ENCODE measurements at regions not wholly inside any gene's neighbourhood (a gene's known extent, or its start where the extent isn't known, plus 50 kb on each side); places are given as distances from the start of the nearest gene placed in this dataset.
"Not testable (repeated sequence)": the region's sequence is repeated elsewhere in the genome, so short reads cannot be mapped to it uniquely, and the experiment has no call there.

- not testable (repeated sequence) for H3K36me3 Mint-ChIP-seq (ENCODE audit: low read depth); H3K27me3 Mint-ChIP-seq (ENCODE audit: low read depth, poor library complexity); H3K4me1 Mint-ChIP-seq; H3K4me3 Mint-ChIP-seq; H3K27ac Mint-ChIP-seq; DNase-seq
- peaks cover 77% of the 10 kb centered on the region for H3K9me3 Mint-ChIP-seq
Observed at GRCh38 chr14:105921781-105922180, 395.4 kb downstream of the TMEM121 start.

GRCh38 chr14:105923520-105924191 lies 397.3 kb downstream of the TMEM121 start:
- H3K36me3 Mint-ChIP-seq (ENCODE audit: low read depth); H3K4me1 Mint-ChIP-seq; H3K4me3 Mint-ChIP-seq; H3K27ac Mint-ChIP-seq; DNase-seq; H3K27me3 Mint-ChIP-seq (ENCODE audit: low read depth, poor library complexity): not testable (repeated sequence)
- peaks cover 70% of the 10 kb centered on the region for H3K9me3 Mint-ChIP-seq

GRCh38 chr14:105924951-105925591 lies 398.7 kb downstream of the TMEM121 start:
- H3K27ac Mint-ChIP-seq: no peak overlapping the region
- H3K4me3 Mint-ChIP-seq: no peak overlapping the region
- no peaks in the 10 kb centered on the region for H3K36me3 Mint-ChIP-seq (ENCODE audit: low read depth)
- peaks cover 72% of the 10 kb centered on the region for H3K9me3 Mint-ChIP-seq
- no peaks in the 10 kb centered on the region for H3K4me1 Mint-ChIP-seq
- no peak for TF ChIP-seq CTCF (IDR thresholded peaks at IDR 0.05)
- peaks cover 2% of the 10 kb centered on the region for H3K27me3 Mint-ChIP-seq (ENCODE audit: low read depth, poor library complexity)
- DNase-seq: no peak

- no peak for TF ChIP-seq CTCF (IDR thresholded peaks at IDR 0.05)
- no peak overlapping the region for H3K4me3 Mint-ChIP-seq
- H3K36me3 Mint-ChIP-seq (ENCODE audit: low read depth): no peaks in the 10 kb centered on the region
- peaks cover 2% of the 10 kb centered on the region for H3K27me3 Mint-ChIP-seq (ENCODE audit: low read depth, poor library complexity)
- peaks cover 72% of the 10 kb centered on the region for H3K9me3 Mint-ChIP-seq
- H3K27ac Mint-ChIP-seq: no peak overlapping the region
- no peaks in the 10 kb centered on the region for H3K4me1 Mint-ChIP-seq
- no peak for DNase-seq
Observed at GRCh38 chr14:105925615-105926372, 399.4 kb downstream of the TMEM121 start.

GRCh38 chr14:105926373-105927095 lies 400.2 kb downstream of the TMEM121 start:
- no peak for DNase-seq
- H3K27ac Mint-ChIP-seq: no peak overlapping the region
- no peak for TF ChIP-seq CTCF (IDR thresholded peaks at IDR 0.05)
- H3K9me3 Mint-ChIP-seq: peaks cover 73% of the 10 kb centered on the region
- H3K36me3 Mint-ChIP-seq (ENCODE audit: low read depth): no peaks in the 10 kb centered on the region
- H3K4me3 Mint-ChIP-seq: no peak overlapping the region
- no peaks in the 10 kb centered on the region for H3K4me1 Mint-ChIP-seq
- peaks cover 2% of the 10 kb centered on the region for H3K27me3 Mint-ChIP-seq (ENCODE audit: low read depth, poor library complexity)

GRCh38 chr14:105927096-105928060 lies 401.0 kb downstream of the TMEM121 start:
- H3K27me3 Mint-ChIP-seq (ENCODE audit: low read depth, poor library complexity): peaks cover 1% of the 10 kb centered on the region
- peak overlapping the region; percentile 34 for H3K4me3 Mint-ChIP-seq
- TF ChIP-seq CTCF (IDR thresholded peaks at IDR 0.05): no peak
- H3K4me1 Mint-ChIP-seq: no peaks in the 10 kb centered on the region
- DNase-seq: no peak
- peaks cover 74% of the 10 kb centered on the region for H3K9me3 Mint-ChIP-seq
- H3K36me3 Mint-ChIP-seq (ENCODE audit: low read depth): no peaks in the 10 kb centered on the region
- no peak overlapping the region for H3K27ac Mint-ChIP-seq

- not testable (repeated sequence) for H3K4me3 Mint-ChIP-seq; H3K27ac Mint-ChIP-seq; H3K36me3 Mint-ChIP-seq (ENCODE audit: low read depth); DNase-seq; H3K27me3 Mint-ChIP-seq (ENCODE audit: low read depth, poor library complexity); H3K4me1 Mint-ChIP-seq
- peaks cover 77% of the 10 kb centered on the region for H3K9me3 Mint-ChIP-seq
Observed at GRCh38 chr14:105928171-105929111, 402.1 kb downstream of the TMEM121 start.
